AG04450 (cell line): ENCODE measurements at regions not wholly inside any gene's neighbourhood (a gene's known extent, or its start where the extent isn't known, plus 50 kb on each side); places are given as distances from the start of the nearest gene placed in this dataset.

Experiments used
- CTCF ChIA-PET: fragments of 300-600, 350-600 bp; formaldehyde crosslinking; extraction: SDS; loops from one replicate; lab custom pipeline; 2022; ENCODE audit warnings: antibody characterized with exemption, inconsistent platforms; lab: Charles Lee
- POLR2A ChIA-PET: fragments of 350-600 bp; formaldehyde crosslinking; extraction: SDS; loops from one replicate; lab custom pipeline; 2021; ENCODE audit warnings: antibody characterized with exemption, inconsistent platforms; lab: Yijun Ruan, JAX
- DNase-seq: peaks from one replicate; pipeline ENCODE4 v3.0.0-alpha.2; 2011; ENCODE audit warnings: low read depth, low spot score
- H3K27ac ChIP-seq: one replicate; pipeline ENCODE4 v1.5.1; 2012; ENCODE audit warnings: low read depth, low read length, control low read depth
- H3K27me3 ChIP-seq: one replicate; pipeline ENCODE4 v1.6.0; 2012; ENCODE audit warnings: low read length; ENCODE audit not compliant: control insufficient read depth, insufficient read depth
- H3K4me3 ChIP-seq: 2 replicates; pipeline ENCODE4 v1.5.1; 2011; ENCODE audit warnings: mild to moderate bottlenecking, low read depth, low read length, control low read depth
- H3K9me3 ChIP-seq: 2 replicates; pipeline ENCODE4 v1.5.1; 2012; ENCODE audit warnings: low read length; ENCODE audit not compliant: control insufficient read depth, insufficient read depth
- TF ChIP-seq, protein P1 (sequence below): IDR thresholded peaks from 2 replicates; pipeline ENCODE4 v1.5.1; 2011; ENCODE audit warnings: low read depth, low read length, control low read depth, inconsistent platforms

DNA sequence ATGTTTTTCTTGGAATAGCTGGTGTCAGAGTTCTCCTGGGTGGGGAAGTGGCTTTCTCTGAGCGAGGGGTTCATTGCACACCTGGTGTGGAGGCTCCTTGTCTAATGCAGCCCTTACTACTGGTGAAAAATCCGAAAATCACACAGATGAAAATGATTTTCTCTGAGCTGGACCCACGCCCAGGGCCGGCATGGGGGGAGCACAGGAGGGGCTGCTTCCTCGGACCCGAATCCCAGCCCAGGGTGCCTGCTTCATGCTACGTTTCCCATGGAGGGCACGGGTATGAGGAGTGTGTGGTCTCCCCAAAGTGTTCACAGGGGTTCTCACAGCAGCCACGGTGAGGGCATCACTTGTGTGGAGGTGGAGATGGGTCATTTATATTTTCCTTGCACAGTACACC is 288.0 kb upstream of the HDAC4 start:
- H3K9me3 ChIP-seq: peaks cover 21% of the 10 kb centered on the region; the same call in 1 of the 2 replicates
- TF ChIP-seq, protein P1, sequence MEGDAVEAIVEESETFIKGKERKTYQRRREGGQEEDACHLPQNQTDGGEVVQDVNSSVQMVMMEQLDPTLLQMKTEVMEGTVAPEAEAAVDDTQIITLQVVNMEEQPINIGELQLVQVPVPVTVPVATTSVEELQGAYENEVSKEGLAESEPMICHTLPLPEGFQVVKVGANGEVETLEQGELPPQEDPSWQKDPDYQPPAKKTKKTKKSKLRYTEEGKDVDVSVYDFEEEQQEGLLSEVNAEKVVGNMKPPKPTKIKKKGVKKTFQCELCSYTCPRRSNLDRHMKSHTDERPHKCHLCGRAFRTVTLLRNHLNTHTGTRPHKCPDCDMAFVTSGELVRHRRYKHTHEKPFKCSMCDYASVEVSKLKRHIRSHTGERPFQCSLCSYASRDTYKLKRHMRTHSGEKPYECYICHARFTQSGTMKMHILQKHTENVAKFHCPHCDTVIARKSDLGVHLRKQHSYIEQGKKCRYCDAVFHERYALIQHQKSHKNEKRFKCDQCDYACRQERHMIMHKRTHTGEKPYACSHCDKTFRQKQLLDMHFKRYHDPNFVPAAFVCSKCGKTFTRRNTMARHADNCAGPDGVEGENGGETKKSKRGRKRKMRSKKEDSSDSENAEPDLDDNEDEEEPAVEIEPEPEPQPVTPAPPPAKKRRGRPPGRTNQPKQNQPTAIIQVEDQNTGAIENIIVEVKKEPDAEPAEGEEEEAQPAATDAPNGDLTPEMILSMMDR: no peak
- ChIA-PET CTCF (no interaction called here), POLR2A (no interaction called here)
- DNase-seq: no peak
- H3K27ac ChIP-seq: no peak overlapping the region
- no peaks in the 10 kb centered on the region for H3K27me3 ChIP-seq
- no peak overlapping the region for H3K4me3 ChIP-seq

DNA sequence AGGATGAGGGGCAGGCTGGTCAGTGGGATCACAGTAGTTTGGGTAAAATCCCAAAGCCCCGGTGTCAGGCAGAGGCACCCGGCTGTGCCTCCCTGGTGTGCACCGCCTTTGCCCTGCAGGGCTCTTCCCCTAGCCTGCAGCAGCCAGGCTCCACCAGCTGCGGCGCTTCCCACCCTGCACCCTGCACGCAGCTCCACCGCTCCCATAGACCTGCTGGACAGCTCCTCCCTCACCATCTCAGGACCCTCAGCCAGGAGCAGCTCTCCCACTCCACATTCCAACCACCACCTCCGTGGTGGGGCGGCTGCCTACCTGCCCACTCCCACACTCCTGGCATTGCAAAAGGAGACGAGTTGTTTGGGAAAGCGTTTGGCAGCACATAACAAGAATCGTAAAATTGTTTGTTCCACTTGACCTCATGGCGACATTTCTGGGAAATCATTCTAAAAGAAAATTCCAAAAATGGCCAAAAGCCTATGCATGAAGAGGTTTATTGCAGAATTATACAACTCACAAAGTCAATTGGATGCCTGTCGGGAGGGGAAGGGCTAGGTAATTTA is 287.4 kb upstream of the HDAC4 start:
- CTCF ChIA-PET: no interaction called here
- POLR2A ChIA-PET: no interaction called here
- DNase-seq: no peak
- TF ChIP-seq, protein P1: peak; percentile 16; the same call in 1 of the 2 replicates
- no peaks in the 10 kb centered on the region for H3K27me3 ChIP-seq
- H3K27ac ChIP-seq: no peak overlapping the region
- H3K9me3 ChIP-seq: peaks cover 21% of the 10 kb centered on the region; the same call in 1 of the 2 replicates
- H3K4me3 ChIP-seq: no peak overlapping the region

DNA sequence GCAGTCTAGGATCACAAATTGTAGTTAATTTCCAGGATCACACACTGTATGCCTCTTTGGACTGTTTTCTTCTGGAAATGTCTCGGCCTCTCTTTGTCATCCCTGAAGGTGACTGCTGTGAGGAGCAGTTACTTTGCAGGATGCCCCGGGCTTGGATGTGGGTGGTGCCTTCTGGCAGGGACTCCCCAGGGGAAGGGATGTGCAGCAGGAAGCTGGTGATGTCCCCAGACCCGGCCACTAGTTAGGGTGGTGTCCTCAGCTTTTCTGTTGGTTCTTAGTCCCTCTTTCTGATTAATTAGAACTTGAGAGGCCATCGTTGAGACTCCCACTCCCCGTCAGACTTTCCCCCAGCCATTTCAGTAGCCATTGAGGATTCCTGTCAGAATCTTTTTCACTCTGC is 286.6 kb upstream of the HDAC4 start:
- peaks cover 20% of the 10 kb centered on the region; the same call in 1 of the 2 replicates for H3K9me3 ChIP-seq

DNA sequence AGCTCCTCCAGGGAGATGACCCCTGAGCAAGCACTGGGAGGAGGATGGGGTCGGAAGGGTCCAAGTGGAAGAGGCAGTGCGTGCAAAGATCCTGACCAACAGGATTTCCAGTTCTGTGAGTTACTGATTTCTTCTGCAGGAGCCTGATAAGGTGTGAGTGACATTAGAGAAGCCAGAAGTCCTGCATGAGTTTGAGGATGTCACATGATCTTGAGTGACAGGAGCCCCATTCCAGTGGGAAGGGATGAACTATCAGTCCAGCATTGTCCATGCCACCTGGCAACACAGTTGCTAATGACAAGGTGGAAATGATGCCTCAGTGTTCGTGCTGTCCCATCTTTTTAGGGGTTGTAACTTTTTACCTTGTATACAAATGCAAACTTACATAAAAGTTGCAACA is 285.1 kb upstream of the HDAC4 start:
- no peak for DNase-seq
- Histone ChIP-seq H3K9me3 (peaks cover 7% of the 10 kb centered on the region; the same call in 1 of the 2 replicates), H3K27me3 (no peaks in the 10 kb centered on the region), H3K4me3 (no peak overlapping the region), H3K27ac (no peak overlapping the region)
- POLR2A ChIA-PET: no interaction called here
- CTCF ChIA-PET: no interaction called here
- TF ChIP-seq, protein P1: no peak

More for the DNA sequence above, 286.6 kb upstream of the HDAC4 start:
- Histone ChIP-seq H3K27ac (no peak overlapping the region), H3K4me3 (no peak overlapping the region), H3K27me3 (no peaks in the 10 kb centered on the region)
- ChIA-PET CTCF (no interaction called here), POLR2A (no interaction called here)
- TF ChIP-seq, protein P1: no peak
- DNase-seq: no peak

DNA sequence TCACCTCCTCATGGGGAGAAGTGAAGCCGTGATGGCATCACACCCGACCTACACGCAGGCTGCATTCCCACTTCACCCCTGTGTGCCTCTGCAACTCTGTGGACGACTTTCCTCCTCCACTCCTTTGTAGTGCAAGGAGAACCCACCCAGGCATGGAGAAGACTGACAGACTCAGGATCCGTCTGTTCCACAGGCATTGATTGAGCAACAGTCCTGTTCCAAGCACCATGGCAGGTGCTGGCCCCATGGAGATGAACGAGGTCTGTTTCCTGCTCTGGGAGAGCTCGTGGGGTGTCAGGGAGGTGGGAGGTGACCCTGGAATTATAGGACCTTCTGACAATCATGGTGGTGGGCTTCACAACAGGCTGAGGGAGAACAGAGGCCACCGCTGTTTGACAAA is 284.7 kb upstream of the HDAC4 start:
- H3K27ac ChIP-seq: no peak overlapping the region
- ChIA-PET CTCF (no interaction called here), POLR2A (no interaction called here)
- DNase-seq: no peak
- TF ChIP-seq, protein P1: no peak
- H3K27me3 ChIP-seq: no peaks in the 10 kb centered on the region
- H3K4me3 ChIP-seq: no peak overlapping the region
- peaks cover 3% of the 10 kb centered on the region; the same call in 1 of the 2 replicates for H3K9me3 ChIP-seq
